ENCODE measurements at regions not wholly inside any gene's neighbourhood (a gene's known extent, or its start where the extent isn't known, plus 50 kb on each side); places are given as distances from the start of the nearest gene placed in this dataset.

DNA sequence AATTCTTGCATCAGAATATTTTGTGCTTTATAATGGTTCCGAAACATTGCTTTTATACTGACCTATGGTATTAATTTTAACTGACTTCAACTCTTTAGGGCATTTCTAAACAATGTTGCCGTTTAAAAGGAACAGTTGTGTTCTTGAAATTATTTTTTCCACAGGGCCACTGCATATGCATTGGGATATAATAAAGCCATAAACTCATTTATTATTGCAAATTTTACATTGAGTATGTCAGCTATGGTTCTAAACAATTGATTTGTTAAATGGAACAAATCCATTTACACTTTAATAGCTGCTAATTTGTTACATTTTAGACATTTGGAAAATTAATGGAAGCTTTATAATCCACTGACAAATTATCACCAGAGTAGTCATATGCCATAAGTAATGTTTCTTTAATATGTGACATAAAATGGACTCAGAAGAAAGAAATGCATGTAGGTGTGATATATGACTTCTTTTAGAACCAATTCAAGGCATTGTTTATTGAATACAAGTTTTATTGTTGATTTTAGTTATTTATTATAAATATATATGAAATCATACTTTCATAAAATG lies 553.3 kb downstream of the TLL1 start:
- TF ChIP-seq, protein P1, sequence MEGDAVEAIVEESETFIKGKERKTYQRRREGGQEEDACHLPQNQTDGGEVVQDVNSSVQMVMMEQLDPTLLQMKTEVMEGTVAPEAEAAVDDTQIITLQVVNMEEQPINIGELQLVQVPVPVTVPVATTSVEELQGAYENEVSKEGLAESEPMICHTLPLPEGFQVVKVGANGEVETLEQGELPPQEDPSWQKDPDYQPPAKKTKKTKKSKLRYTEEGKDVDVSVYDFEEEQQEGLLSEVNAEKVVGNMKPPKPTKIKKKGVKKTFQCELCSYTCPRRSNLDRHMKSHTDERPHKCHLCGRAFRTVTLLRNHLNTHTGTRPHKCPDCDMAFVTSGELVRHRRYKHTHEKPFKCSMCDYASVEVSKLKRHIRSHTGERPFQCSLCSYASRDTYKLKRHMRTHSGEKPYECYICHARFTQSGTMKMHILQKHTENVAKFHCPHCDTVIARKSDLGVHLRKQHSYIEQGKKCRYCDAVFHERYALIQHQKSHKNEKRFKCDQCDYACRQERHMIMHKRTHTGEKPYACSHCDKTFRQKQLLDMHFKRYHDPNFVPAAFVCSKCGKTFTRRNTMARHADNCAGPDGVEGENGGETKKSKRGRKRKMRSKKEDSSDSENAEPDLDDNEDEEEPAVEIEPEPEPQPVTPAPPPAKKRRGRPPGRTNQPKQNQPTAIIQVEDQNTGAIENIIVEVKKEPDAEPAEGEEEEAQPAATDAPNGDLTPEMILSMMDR (IDR thresholded peaks at IDR 0.05) = no peak
- TF ChIP-seq EZH2 (IDR thresholded peaks at IDR 0.05; ENCODE audit: borderline replicate concordance, insufficient read depth, low read depth, low read length, poor library complexity, severe bottlenecking) = no peak
